ENCODE measurements at regions not wholly inside any gene's neighbourhood (a gene's known extent, or its start where the extent isn't known, plus 50 kb on each side); places are given as distances from the start of the nearest gene placed in this dataset.

DNA sequence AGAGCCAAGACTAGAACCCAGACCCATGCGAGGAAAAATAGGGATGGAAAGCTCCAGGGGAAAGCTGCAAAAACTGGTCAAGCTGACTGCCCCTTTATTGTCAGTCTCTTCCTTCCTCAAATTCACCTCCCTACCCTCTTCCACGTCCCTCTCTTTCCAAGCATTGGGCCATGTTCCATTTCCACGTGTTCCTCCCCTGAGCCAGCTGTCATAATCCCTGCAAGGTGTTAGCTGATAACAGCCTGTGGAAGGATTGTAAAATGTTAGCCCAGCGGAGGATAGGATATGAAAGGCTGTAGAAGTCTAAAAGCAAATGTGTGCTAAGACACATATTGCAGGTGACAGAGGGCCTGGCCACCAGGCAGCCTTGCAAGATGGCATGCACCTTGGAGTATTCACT, 88.0 kb upstream of the MAX start:
- Mint-ChIP-seq H3K9me3 (no peaks in the 10 kb centered on the region), H3K27me3 (peaks cover 2 to 20% of the 10 kb centered on the region in 2 donors), H3K4me1 (no peaks in the 10 kb centered on the region), H3K4me3 (no peak overlapping the region), H3K27ac (no peak overlapping the region), H3K36me3 (peaks cover 0 to 3% (median 0%) of the 10 kb centered on the region in 3 donors)
- DNase-seq: no peak
- Histone ChIP-seq H3K9me3 (ENCODE audit: low read length) (no peaks in the 10 kb centered on the region), H3K4me1 (ENCODE audit: insufficient read depth, low read length) (no peaks in the 10 kb centered on the region), H3K27ac (ENCODE audit: low read depth, low read length) (no peak overlapping the region), H3K27me3 (ENCODE audit: insufficient read depth, low read length, poor library complexity, severe bottlenecking) (no peaks in the 10 kb centered on the region), H3K36me3 (ENCODE audit: insufficient read depth, low read length) (no peaks in the 10 kb centered on the region), H3K4me3 (ENCODE audit: low read length) (no peak overlapping the region)
- CTCF ChIA-PET: no interaction called here
- POLR2A ChIA-PET: no interaction called here

DNA sequence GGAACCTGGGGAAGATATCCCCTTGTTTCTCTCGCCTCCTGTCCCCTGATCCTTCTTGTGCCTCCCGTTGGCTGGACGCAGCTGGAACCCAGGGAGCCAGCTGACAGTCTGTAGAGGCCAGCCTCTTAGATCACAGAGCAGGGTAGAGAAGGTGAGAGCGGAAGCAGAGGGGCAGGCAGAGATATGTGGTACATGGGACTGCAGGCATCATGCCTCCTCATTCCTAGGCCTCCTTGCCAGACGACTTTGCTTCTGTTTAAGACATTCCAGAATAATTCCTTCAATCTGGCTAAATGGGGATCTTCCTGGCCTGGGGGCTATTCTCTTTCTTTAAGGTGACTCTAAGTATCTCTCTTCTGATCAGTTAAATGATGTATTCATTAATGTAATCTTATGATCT, 89.4 kb upstream of the MAX start:
- Mint-ChIP-seq H3K27me3 (peaks cover 2 to 11% of the 10 kb centered on the region in 2 donors), H3K27ac (no peak overlapping the region), H3K4me1 (no peaks in the 10 kb centered on the region), H3K4me3 (no peak overlapping the region), H3K9me3 (no peaks in the 10 kb centered on the region), H3K36me3 (peaks cover 0 to 3% (median 0%) of the 10 kb centered on the region in 3 donors)
- H3K4me1 ChIP-seq (ENCODE audit: insufficient read depth, low read length): no peaks in the 10 kb centered on the region
- no peaks in the 10 kb centered on the region for H3K27me3 ChIP-seq (ENCODE audit: insufficient read depth, low read length, poor library complexity, severe bottlenecking)
- DNase-seq: no peak
- CTCF ChIA-PET: interaction anchor here (0.6 to 1.0 kb wide), 2 partner anchors 30 to 32 kb away, joined by 3 read pairs; no protein-coding TSS in a partner anchor
- no peak overlapping the region for H3K27ac ChIP-seq (ENCODE audit: low read depth, low read length)
- no peaks in the 10 kb centered on the region for H3K9me3 ChIP-seq (ENCODE audit: low read length)
- no peaks in the 10 kb centered on the region for H3K36me3 ChIP-seq (ENCODE audit: insufficient read depth, low read length)
- POLR2A ChIA-PET: no interaction called here
- H3K4me3 ChIP-seq (ENCODE audit: low read length): no peak overlapping the region

DNA sequence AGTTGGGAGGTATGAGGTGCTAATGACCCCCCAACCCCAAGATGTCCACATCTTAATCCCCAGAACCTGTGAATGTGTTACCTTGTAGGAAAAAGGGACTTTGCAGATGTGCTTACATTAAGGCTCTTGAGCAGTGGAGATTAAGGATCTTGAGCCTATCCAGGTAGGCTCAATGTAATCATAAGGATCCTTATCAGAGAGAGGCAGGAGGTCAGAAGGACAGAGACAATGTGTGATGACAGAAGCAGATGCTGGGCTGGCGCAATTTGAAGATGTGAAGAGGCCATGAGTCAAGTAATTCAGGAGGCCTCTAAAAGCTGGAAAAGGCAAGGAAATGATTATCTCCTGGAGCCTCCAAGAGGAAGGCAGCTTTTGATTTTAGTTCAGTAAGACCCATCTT, 90.4 kb upstream of the MAX start:
- no peak overlapping the region for H3K4me3 ChIP-seq (ENCODE audit: low read length)
- H3K4me1 Mint-ChIP-seq: no peaks in the 10 kb centered on the region
- H3K27ac Mint-ChIP-seq: no peak overlapping the region
- H3K36me3 Mint-ChIP-seq: peaks cover 0 to 3% (median 0%) of the 10 kb centered on the region in 3 donors
- ChIA-PET POLR2A (no interaction called here), CTCF (no interaction called here)
- no peaks in the 10 kb centered on the region for H3K4me1 ChIP-seq (ENCODE audit: insufficient read depth, low read length)
- no peaks in the 10 kb centered on the region for H3K9me3 ChIP-seq (ENCODE audit: low read length)
- no peaks in the 10 kb centered on the region for H3K36me3 ChIP-seq (ENCODE audit: insufficient read depth, low read length)
- H3K9me3 Mint-ChIP-seq: no peaks in the 10 kb centered on the region
- H3K4me3 Mint-ChIP-seq: no peak overlapping the region
- no peak overlapping the region for H3K27ac ChIP-seq (ENCODE audit: low read depth, low read length)
- no peak for DNase-seq
- no peaks in the 10 kb centered on the region for H3K27me3 ChIP-seq (ENCODE audit: insufficient read depth, low read length, poor library complexity, severe bottlenecking)
- H3K27me3 Mint-ChIP-seq: peaks cover 2 to 3% of the 10 kb centered on the region in 2 donors

DNA sequence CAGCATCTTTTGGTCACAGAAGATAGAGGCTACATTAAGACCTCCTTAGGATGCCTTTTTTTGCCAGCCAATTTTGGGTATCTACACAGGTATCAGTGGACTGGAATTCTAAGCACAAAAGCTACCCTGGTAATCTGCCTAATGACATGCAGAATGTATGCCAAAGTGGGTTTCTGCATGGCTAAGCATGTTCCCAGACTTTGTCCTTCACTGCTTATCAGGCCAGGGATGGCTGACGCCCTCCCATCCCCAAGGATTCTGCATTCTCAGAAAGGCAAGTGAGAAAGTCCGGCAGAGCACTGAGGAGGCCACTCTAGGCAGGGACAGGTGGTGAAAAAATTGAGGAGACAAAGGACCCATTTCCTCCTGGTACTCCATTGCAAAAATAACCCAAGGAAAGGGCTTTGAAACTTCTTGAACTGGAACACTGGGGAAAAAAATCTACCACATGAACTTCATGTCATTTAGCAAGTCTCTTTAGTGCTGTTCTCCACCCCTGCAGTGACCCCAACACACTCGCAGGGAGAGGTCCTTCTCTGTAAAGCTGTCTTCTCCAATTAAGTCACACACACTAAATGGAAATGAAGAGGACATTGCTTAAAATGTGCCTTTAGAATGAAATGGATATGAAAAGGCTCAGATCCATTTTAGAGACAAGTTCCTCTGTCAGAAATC, 91.7 kb upstream of the MAX start:
- no peaks in the 10 kb centered on the region for H3K4me1 ChIP-seq (ENCODE audit: insufficient read depth, low read length)
- Mint-ChIP-seq H3K9me3 (no peaks in the 10 kb centered on the region), H3K27me3 (no peaks in the 10 kb centered on the region), H3K4me1 (no peaks in the 10 kb centered on the region), H3K36me3 (no peaks in the 10 kb centered on the region), H3K4me3 (no peak overlapping the region), H3K27ac (no peak overlapping the region)
- H3K36me3 ChIP-seq (ENCODE audit: insufficient read depth, low read length): no peaks in the 10 kb centered on the region
- no peak overlapping the region for H3K27ac ChIP-seq (ENCODE audit: low read depth, low read length)
- CTCF ChIA-PET: no interaction called here
- no peaks in the 10 kb centered on the region for H3K27me3 ChIP-seq (ENCODE audit: insufficient read depth, low read length, poor library complexity, severe bottlenecking)
- H3K9me3 ChIP-seq (ENCODE audit: low read length): no peaks in the 10 kb centered on the region
- no peak for DNase-seq
- POLR2A ChIA-PET: no interaction called here
- H3K4me3 ChIP-seq (ENCODE audit: low read length): no peak overlapping the region

GRCh38 chr14:65195042-65195719, 92.9 kb upstream of the MAX start:
- no peaks in the 10 kb centered on the region for H3K4me1 Mint-ChIP-seq
- ChIA-PET POLR2A (no interaction called here), CTCF (no interaction called here)
- Histone ChIP-seq H3K27me3 (ENCODE audit: insufficient read depth, low read length, poor library complexity, severe bottlenecking) (no peaks in the 10 kb centered on the region), H3K36me3 (ENCODE audit: insufficient read depth, low read length) (no peaks in the 10 kb centered on the region), H3K4me1 (ENCODE audit: insufficient read depth, low read length) (no peaks in the 10 kb centered on the region), H3K9me3 (ENCODE audit: low read length) (no peaks in the 10 kb centered on the region), H3K27ac (ENCODE audit: low read depth, low read length) (no peak overlapping the region), H3K4me3 (ENCODE audit: low read length) (no peak overlapping the region)
- no peak for DNase-seq
- no peaks in the 10 kb centered on the region for H3K36me3 Mint-ChIP-seq
- H3K4me3 Mint-ChIP-seq: no peak overlapping the region
- no peak overlapping the region for H3K27ac Mint-ChIP-seq
- H3K9me3 Mint-ChIP-seq: no peaks in the 10 kb centered on the region
- no peaks in the 10 kb centered on the region for H3K27me3 Mint-ChIP-seq

DNA sequence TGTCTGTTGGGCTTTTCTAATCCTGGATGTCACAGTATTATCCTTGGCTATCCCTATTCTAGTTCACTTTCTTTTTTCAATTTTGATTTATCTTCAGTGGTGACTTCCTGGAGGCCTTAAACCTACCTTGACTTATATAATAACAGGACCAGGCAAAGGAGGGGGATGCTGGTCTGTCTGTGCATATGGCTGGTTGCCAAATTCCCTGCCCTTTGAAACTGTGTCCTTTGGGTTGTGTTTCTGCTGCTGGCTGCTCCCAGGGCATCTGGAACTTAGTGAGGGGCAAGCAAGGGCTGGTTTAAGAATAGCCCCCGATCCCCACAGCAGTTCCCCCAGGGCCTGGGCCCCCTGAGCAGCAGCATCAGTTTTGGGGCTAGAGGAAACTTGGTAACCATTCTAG, 96.0 kb upstream of the MAX start:
- Histone ChIP-seq H3K4me3 (ENCODE audit: low read length) (no peak overlapping the region), H3K9me3 (ENCODE audit: low read length) (no peaks in the 10 kb centered on the region), H3K27me3 (ENCODE audit: insufficient read depth, low read length, poor library complexity, severe bottlenecking) (no peaks in the 10 kb centered on the region), H3K27ac (ENCODE audit: low read depth, low read length) (no peak overlapping the region), H3K36me3 (ENCODE audit: insufficient read depth, low read length) (no peaks in the 10 kb centered on the region), H3K4me1 (ENCODE audit: insufficient read depth, low read length) (no peaks in the 10 kb centered on the region)
- H3K9me3 Mint-ChIP-seq: no peaks in the 10 kb centered on the region
- H3K27me3 Mint-ChIP-seq: no peaks in the 10 kb centered on the region
- no peaks in the 10 kb centered on the region for H3K4me1 Mint-ChIP-seq
- ChIA-PET POLR2A (no interaction called here), CTCF (no interaction called here)
- H3K36me3 Mint-ChIP-seq: no peaks in the 10 kb centered on the region
- H3K27ac Mint-ChIP-seq: no peak overlapping the region
- no peak for DNase-seq
- no peak overlapping the region for H3K4me3 Mint-ChIP-seq

DNA sequence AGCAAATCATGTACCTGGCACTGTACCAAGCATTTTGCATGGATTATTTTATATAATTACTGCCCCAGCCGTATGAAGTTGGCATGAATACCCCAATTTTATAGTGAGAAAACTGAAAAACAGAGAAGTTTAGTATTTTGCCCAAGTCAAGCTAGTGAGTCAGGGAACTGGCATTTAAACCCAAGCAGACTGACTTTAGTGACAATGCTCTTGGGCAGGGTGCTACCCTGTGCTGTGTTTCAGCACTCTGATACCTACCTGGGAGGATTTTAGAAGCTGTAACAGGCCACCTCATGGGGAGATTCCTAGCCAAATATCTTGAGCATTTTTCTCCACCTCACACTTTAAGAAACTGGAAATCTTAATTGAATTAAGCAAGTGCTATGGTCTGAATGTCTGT, 98.1 kb upstream of the MAX start:
- no peak overlapping the region for H3K4me3 Mint-ChIP-seq
- H3K4me1 ChIP-seq (ENCODE audit: insufficient read depth, low read length): peaks cover 5% of the 10 kb centered on the region
- no peak for DNase-seq
- no peak overlapping the region for H3K27ac ChIP-seq (ENCODE audit: low read depth, low read length)
- H3K27ac Mint-ChIP-seq: no peak overlapping the region
- CTCF ChIA-PET: no interaction called here
- peaks cover 7 to 9% (median 7%) of the 10 kb centered on the region in 3 donors for H3K4me1 Mint-ChIP-seq
- H3K9me3 Mint-ChIP-seq: no peaks in the 10 kb centered on the region
- no peaks in the 10 kb centered on the region for H3K27me3 ChIP-seq (ENCODE audit: insufficient read depth, low read length, poor library complexity, severe bottlenecking)
- no peaks in the 10 kb centered on the region for H3K36me3 ChIP-seq (ENCODE audit: insufficient read depth, low read length)
- POLR2A ChIA-PET: no interaction called here
- no peak overlapping the region for H3K4me3 ChIP-seq (ENCODE audit: low read length)
- no peaks in the 10 kb centered on the region for H3K36me3 Mint-ChIP-seq
- peaks cover 0 to 3% of the 10 kb centered on the region in 2 donors for H3K27me3 Mint-ChIP-seq
- no peaks in the 10 kb centered on the region for H3K9me3 ChIP-seq (ENCODE audit: low read length)

DNA sequence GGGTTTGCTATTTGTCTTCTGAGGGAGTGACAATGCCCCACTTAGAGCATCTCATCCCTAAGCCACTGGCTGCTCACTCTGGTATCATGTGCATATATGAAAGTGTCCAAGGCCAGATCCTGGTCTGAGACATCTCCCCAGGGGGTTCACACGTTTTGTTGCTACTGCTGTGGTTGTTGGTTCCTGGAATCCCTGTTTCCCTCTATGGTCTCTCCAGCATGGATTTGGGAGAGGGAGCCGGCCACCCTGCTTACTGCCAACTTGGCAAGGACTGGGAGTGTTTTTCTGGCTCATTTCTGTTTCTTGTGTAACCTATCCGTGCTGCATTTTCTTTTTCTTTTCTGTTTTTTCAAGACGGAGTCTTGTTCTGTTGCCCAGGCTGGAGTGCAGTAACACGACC, 101.3 kb upstream of the MAX start:
- POLR2A ChIA-PET: no interaction called here
- Mint-ChIP-seq H3K4me1 (peaks cover 32 to 37% (median 37%) of the 10 kb centered on the region in 3 donors), H3K9me3 (no peaks in the 10 kb centered on the region), H3K27me3 (peaks cover 0 to 3% of the 10 kb centered on the region in 2 donors), H3K4me3 (no peak overlapping the region), H3K27ac (peak overlapping the region in 3 of 8 donors; percentile 6 to 86 (median 47)), H3K36me3 (no peaks in the 10 kb centered on the region)
- CTCF ChIA-PET: no interaction called here
- Histone ChIP-seq H3K4me1 (ENCODE audit: insufficient read depth, low read length) (peaks cover 32% of the 10 kb centered on the region), H3K27me3 (ENCODE audit: insufficient read depth, low read length, poor library complexity, severe bottlenecking) (no peaks in the 10 kb centered on the region), H3K36me3 (ENCODE audit: insufficient read depth, low read length) (no peaks in the 10 kb centered on the region), H3K4me3 (ENCODE audit: low read length) (no peak overlapping the region), H3K9me3 (ENCODE audit: low read length) (no peaks in the 10 kb centered on the region), H3K27ac (ENCODE audit: low read depth, low read length) (no peak overlapping the region)
- no peak for DNase-seq
